SK-N-SH (cell line): ENCODE measurements at regions not wholly inside any gene's neighbourhood (a gene's known extent, or its start where the extent isn't known, plus 50 kb on each side); places are given as distances from the start of the nearest gene placed in this dataset.

Source experiments
- CTCF ChIP-seq: fragments of 200-600 bp; sonication (generic); IDR thresholded peaks from 2 replicates; pipeline ENCODE4 v1.6.1; 2017; ENCODE audit warnings: antibody characterized with exemption, mild to moderate bottlenecking, moderate library complexity
- EP300 ChIP-seq, 2 experiments: IDR thresholded peaks; 2 replicates each; pipeline versions ENCODE4 v1.4.0 to v1.6.1; 2012; ENCODE audit warnings: borderline replicate concordance in 1 of 2, low read depth in 1 of 2, low read length in 1 of 2
- FOXJ3 ChIP-seq: sonication (generic); formaldehyde crosslinking; IDR thresholded peaks from 2 replicates; pipeline ENCODE4 v1.5.1; 2020; ENCODE audit warnings: mild to moderate bottlenecking, missing genetic modification reagents
- GABPA ChIP-seq: IDR thresholded peaks from 2 replicates; pipeline ENCODE4 v1.4.0; 2012; ENCODE audit warnings: low read depth, mild to moderate bottlenecking
- NRF1 ChIP-seq: IDR thresholded peaks from 2 replicates; pipeline ENCODE4 v1.6.1; 2012; ENCODE audit warnings: low read depth, mild to moderate bottlenecking, low read length
- PBX3 ChIP-seq: IDR thresholded peaks from 2 replicates; pipeline ENCODE4; 2012
- RAD21 ChIP-seq: IDR thresholded peaks from 2 replicates; pipeline ENCODE4 v1.6.1; 2012; ENCODE audit warnings: mild to moderate bottlenecking, low read length
- RFX5 ChIP-seq: IDR thresholded peaks from 2 replicates; pipeline ENCODE4 v1.6.1; 2012; ENCODE audit warnings: mild to moderate bottlenecking, improper control_type of control experiment, low read length
- RXRA ChIP-seq: IDR thresholded peaks from 2 replicates; pipeline ENCODE4 v1.4.0; 2012; ENCODE audit warnings: low read depth, mild to moderate bottlenecking, borderline replicate concordance
- SMC3 ChIP-seq: IDR thresholded peaks from 2 replicates; pipeline ENCODE4 v1.6.1; 2012; ENCODE audit warnings: low read depth, low read length, improper control_type of control experiment
- USF2 ChIP-seq: fragments of 150-350 bp; IDR thresholded peaks from 2 replicates; pipeline ENCODE4 v1.6.1; 2017; ENCODE audit warnings: antibody characterized with exemption, low read length, low read depth, borderline replicate concordance
- YY1 ChIP-seq: IDR thresholded peaks from 2 replicates; pipeline ENCODE4 v1.4.0; 2012; ENCODE audit warnings: low read depth, mild to moderate bottlenecking
- TF ChIP-seq, protein P1 (sequence below): IDR thresholded peaks from 2 replicates; pipeline ENCODE4 v1.4.0; 2012; ENCODE audit warnings: low read depth

DNA sequence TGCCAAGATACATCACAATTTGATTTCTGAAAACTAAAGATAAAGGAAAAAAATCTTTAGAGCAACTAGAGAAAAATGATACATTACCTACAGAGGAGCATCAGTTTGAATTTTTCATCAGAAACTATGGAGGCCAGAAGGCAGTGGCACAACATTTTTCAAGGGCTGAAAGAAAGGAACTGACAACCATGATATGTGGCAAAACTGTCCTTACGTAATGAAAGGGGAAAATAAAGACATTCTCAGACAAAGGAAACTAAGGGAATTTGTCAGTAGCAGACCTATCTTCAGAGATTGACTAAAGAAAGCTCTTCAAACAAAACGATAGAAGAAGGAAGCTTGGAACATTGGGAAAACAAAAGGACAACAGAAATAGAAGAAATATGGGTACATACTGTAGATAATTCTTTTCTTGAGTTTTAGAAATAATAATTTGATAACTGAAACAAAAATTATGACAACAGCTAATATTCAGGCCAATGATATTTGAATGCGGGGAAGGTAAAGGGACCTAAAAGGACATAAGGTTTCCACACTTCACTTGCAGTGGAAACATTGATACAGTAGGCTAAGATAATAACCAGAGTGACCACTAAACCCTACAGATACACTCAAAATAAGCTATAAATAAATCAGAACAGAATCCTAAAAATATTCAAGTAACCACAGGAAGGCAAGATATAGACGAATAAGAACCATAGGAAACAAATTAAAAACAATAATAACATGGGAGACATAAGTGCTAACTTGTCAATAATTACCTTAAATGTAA is 70.0 kb upstream of the NPAS2 start:
- TF ChIP-seq CTCF = no peak
- TF ChIP-seq FOXJ3 (CRISPR knock-in tag) = no peak
- no peak for TF ChIP-seq EP300 (IDR thresholded peaks at IDR 0.05; ENCODE audit: borderline replicate concordance in 1 of 2, low read depth in 1 of 2, low read length in 1 of 2)
- TF ChIP-seq USF2 = no peak
- TF ChIP-seq PBX3 = no peak
- no peak for TF ChIP-seq NRF1
- TF ChIP-seq RFX5 = no peak
- no peak for TF ChIP-seq RXRA
- no peak for TF ChIP-seq RAD21
- TF ChIP-seq GABPA = no peak
- no peak for TF ChIP-seq SMC3
- TF ChIP-seq YY1 = no peak
- TF ChIP-seq, protein P1, sequence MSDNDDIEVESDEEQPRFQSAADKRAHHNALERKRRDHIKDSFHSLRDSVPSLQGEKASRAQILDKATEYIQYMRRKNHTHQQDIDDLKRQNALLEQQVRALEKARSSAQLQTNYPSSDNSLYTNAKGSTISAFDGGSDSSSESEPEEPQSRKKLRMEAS = no peak
